Common myeloid progenitor, CD34-positive (primary cell): ENCODE measurements at regions not wholly inside any gene's neighbourhood (a gene's known extent, or its start where the extent isn't known, plus 50 kb on each side); places are given as distances from the start of the nearest gene placed in this dataset.

Experiments
- CTCF ChIA-PET: fragments of 350-600 bp; sonication (Branson Sonifier 250); formaldehyde crosslinking; loops from one replicate; lab custom pipeline; 2021; ENCODE audit warnings: antibody characterized with exemption; lab: Charles Lee
- POLR2A ChIA-PET: fragments of 350-600 bp; sonication (Branson Sonifier 250); formaldehyde crosslinking; loops from one replicate; lab custom pipeline; 2021; ENCODE audit warnings: antibody characterized with exemption; lab: Charles Lee
- DNase-seq, 3 donors: peaks; one replicate each; pipeline versions ENCODE4 v3.0.0 to v3.0.0-alpha.2; 2013
- H3K27ac ChIP-seq, 2 experiments: 1 replicate in 1 of 2; 2 replicates in 1 of 2; pipeline ENCODE4 v1.7.0; 2013; ENCODE audit warnings: inconsistent platforms in 2 of 2, low read length in 2 of 2, mild to moderate bottlenecking in 2 of 2, low read depth in 1 of 2, moderate library complexity in 1 of 2; ENCODE audit not compliant: severe bottlenecking in 2 of 2, insufficient read depth in 1 of 2, poor library complexity in 1 of 2
- H3K27me3 ChIP-seq, 5 experiments: replicated peaks in 2 of 5; 1 replicate in 3 of 5; 2 replicates in 2 of 5; pipeline versions ENCODE4 v1.6.1 to v1.7.0; 2013; ENCODE audit warnings: low read length in 4 of 5, mild to moderate bottlenecking in 2 of 5, moderate library complexity in 2 of 5, inconsistent platforms in 1 of 5; ENCODE audit not compliant: insufficient read depth in 5 of 5, control insufficient read depth in 4 of 5
- H3K36me3 ChIP-seq, 4 experiments: 1 replicate in 2 of 4; 2 replicates in 2 of 4; pipeline versions ENCODE4 v1.6.1 to v1.7.0; 2013; ENCODE audit warnings: low read length in 3 of 4, control low read depth in 1 of 4, mild to moderate bottlenecking in 1 of 4; ENCODE audit not compliant: control insufficient read depth in 4 of 4, insufficient read depth in 4 of 4
- H3K4me1 ChIP-seq, 4 experiments: 1 replicate in 3 of 4; 2 replicates in 1 of 4; pipeline versions ENCODE4 v1.6.1 to v1.7.1; 2013; ENCODE audit warnings: low read length in 3 of 4, mild to moderate bottlenecking in 3 of 4, control low read depth in 1 of 4, inconsistent platforms in 1 of 4, moderate library complexity in 1 of 4; ENCODE audit not compliant: control insufficient read depth in 4 of 4, insufficient read depth in 4 of 4; ENCODE audit errors: control extremely low read depth in 1 of 4
- H3K4me3 ChIP-seq, 7 experiments: 1 replicate in 4 of 7; 2 replicates in 3 of 7; pipeline versions ENCODE4 v1.5.1 to v1.7.0; 2013; ENCODE audit warnings: mild to moderate bottlenecking in 7 of 7, low read length in 6 of 7, moderate library complexity in 6 of 7, inconsistent platforms in 2 of 7, low read depth in 2 of 7, control low read depth in 1 of 7; ENCODE audit not compliant: insufficient read depth in 4 of 7, control insufficient read depth in 1 of 7; ENCODE audit errors: extremely low read depth in 1 of 7
- H3K9me3 ChIP-seq, 5 experiments: 1 replicate in 4 of 5; 2 replicates in 1 of 5; pipeline versions ENCODE4 v1.6.1 to v1.7.1; 2013; ENCODE audit warnings: low read length in 4 of 5, mild to moderate bottlenecking in 2 of 5, inconsistent platforms in 1 of 5, low read depth in 1 of 5, moderate library complexity in 1 of 5; ENCODE audit not compliant: control insufficient read depth in 4 of 5, insufficient read depth in 2 of 5; ENCODE audit errors: control extremely low read depth in 1 of 5
- WGBS: methylation state at CpG from one replicate; pipeline ENCODE4 v1.1.5; 2013; ENCODE audit not compliant: insufficient coverage; 5-methylcytosine and 5-hydroxymethylcytosine counted together

DNA sequence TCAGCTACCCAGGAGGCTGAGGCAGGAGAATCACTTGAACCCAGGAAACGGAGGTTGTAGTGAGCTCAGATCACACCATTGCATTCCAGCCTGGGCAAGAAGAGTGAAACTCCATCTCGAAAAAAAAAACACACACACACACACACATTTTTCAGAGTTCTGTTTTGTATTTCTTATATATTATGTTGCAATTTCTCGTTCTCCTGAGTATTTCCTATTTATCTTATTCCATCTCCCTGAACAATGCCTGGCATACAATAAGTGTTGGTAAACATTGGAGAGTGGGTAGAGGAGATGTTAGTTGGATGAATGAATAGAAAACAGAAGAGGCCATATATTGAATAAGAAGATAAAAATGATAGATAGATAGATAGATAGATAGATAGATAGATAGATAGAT lies 167.8 kb upstream of the CDH5 start:
- no CpG with 5 or more reads among the region's 3 CpGs for WGBS
- Histone ChIP-seq H3K27me3 (no peaks in the 10 kb centered on the region), H3K4me1 (peaks cover 0 to 2% (median 0%) of the 10 kb centered on the region in 4 experiments), H3K4me3 (no peak overlapping the region), H3K9me3 (no peaks in the 10 kb centered on the region), H3K36me3 (no peaks in the 10 kb centered on the region), H3K27ac (no peak overlapping the region)
- DNase-seq = no peak
- ChIA-PET POLR2A (no interaction called here), CTCF (no interaction called here)

- Histone ChIP-seq H3K27me3 (no peaks in the 10 kb centered on the region), H3K4me1 (peaks cover 0 to 2% (median 0%) of the 10 kb centered on the region in 4 experiments), H3K27ac (no peak overlapping the region), H3K36me3 (no peaks in the 10 kb centered on the region), H3K9me3 (no peaks in the 10 kb centered on the region), H3K4me3 (no peak overlapping the region)
- 88% methylated on average over 2 of the region's 4 CpGs for WGBS
- DNase-seq = no peak
- CTCF ChIA-PET = no interaction called here
- POLR2A ChIA-PET = no interaction called here
Observed at GRCh38 chr16:66197668-66198278, 168.7 kb upstream of the CDH5 start.

- 100% methylated on average over 3 of the region's 3 CpGs for WGBS
- POLR2A ChIA-PET = no interaction called here
Observed at GRCh38 chr16:66196770-66197169, 169.7 kb upstream of the CDH5 start.

DNA sequence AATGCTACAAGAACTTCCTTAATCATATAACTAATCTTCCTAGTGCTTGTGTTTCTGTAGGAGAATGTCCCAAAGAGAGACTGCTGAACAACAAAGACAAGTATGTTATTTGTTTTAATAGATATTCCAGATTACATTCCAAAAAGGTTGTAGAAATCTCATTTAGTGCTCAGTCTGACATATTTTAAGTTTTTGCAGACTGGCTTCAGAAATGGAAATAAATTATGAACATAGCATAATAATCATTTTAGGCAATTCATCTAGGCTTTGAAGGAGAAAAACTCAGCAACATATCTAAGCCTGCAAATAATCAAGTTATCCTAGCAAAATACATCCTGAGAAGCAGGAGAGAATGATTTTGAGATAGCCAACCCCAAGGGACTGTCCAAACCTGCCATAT lies 171.6 kb upstream of the CDH5 start:
- DNase-seq = no peak
- no peaks in the 10 kb centered on the region for H3K9me3 ChIP-seq
- H3K4me3 ChIP-seq = no peak overlapping the region
- peaks cover 0 to 3% (median 1%) of the 10 kb centered on the region in 4 experiments for H3K4me1 ChIP-seq
- CTCF ChIA-PET = no interaction called here
- H3K27ac ChIP-seq = no peak overlapping the region
- H3K27me3 ChIP-seq = no peaks in the 10 kb centered on the region
- H3K36me3 ChIP-seq = no peaks in the 10 kb centered on the region
- POLR2A ChIA-PET = no interaction called here

More at GRCh38 chr16:66196770-66197169, 169.7 kb upstream of the CDH5 start:
- H3K4me3 ChIP-seq = no peak overlapping the region
- H3K27ac ChIP-seq = no peak overlapping the region
- H3K27me3 ChIP-seq = no peaks in the 10 kb centered on the region
- no peak for DNase-seq
- H3K9me3 ChIP-seq = no peaks in the 10 kb centered on the region
- CTCF ChIA-PET = interaction anchor here (0.9 to 1.3 kb wide), 2 partner anchors 12 to 47 kb away, joined by 3 read pairs; no protein-coding TSS in a partner anchor
- peaks cover 0 to 2% (median 0%) of the 10 kb centered on the region in 4 experiments for H3K4me1 ChIP-seq
- no peaks in the 10 kb centered on the region for H3K36me3 ChIP-seq

- no peaks in the 10 kb centered on the region for H3K27me3 ChIP-seq
- DNase-seq = no peak
- no peaks in the 10 kb centered on the region for H3K9me3 ChIP-seq
- H3K4me3 ChIP-seq = no peak overlapping the region
- peaks cover 0 to 3% (median 0%) of the 10 kb centered on the region in 4 experiments for H3K4me1 ChIP-seq
- CTCF ChIA-PET = no interaction called here
- WGBS = 54% methylated on average over 2 of the region's 5 CpGs
- POLR2A ChIA-PET = no interaction called here
- no peak overlapping the region for H3K27ac ChIP-seq
- no peaks in the 10 kb centered on the region for H3K36me3 ChIP-seq
Observed at GRCh38 chr16:66193543-66194229, 172.8 kb upstream of the CDH5 start.

GRCh38 chr16:66190411-66190810 lies 176.1 kb upstream of the CDH5 start:
- Histone ChIP-seq H3K4me1 (peaks cover 0 to 3% (median 0%) of the 10 kb centered on the region in 4 experiments), H3K9me3 (no peaks in the 10 kb centered on the region), H3K27ac (no peak overlapping the region), H3K36me3 (no peaks in the 10 kb centered on the region), H3K27me3 (no peaks in the 10 kb centered on the region), H3K4me3 (no peak overlapping the region)
- DNase-seq = no peak
- ChIA-PET POLR2A (no interaction called here), CTCF (interaction anchor here (1.6 kb wide), 1 partner anchor 12 kb away, joined by 4 read pairs; no protein-coding TSS in a partner anchor)
- no CpG with 5 or more reads among the region's 1 CpG for WGBS

- Histone ChIP-seq H3K36me3 (no peaks in the 10 kb centered on the region), H3K27ac (no peak overlapping the region), H3K4me3 (no peak overlapping the region), H3K9me3 (no peaks in the 10 kb centered on the region), H3K4me1 (peaks cover 0 to 3% (median 0%) of the 10 kb centered on the region in 4 experiments), H3K27me3 (no peaks in the 10 kb centered on the region)
- WGBS = 100% methylated on average over 3 of the region's 4 CpGs
- POLR2A ChIA-PET = no interaction called here
- CTCF ChIA-PET = interaction anchor here (1.6 kb wide), 1 partner anchor 13 kb away, joined by 4 read pairs; no protein-coding TSS in a partner anchor
- no peak for DNase-seq
Observed at GRCh38 chr16:66189951-66190350, 176.5 kb upstream of the CDH5 start.
